Mucosa of descending colon (tissue), 3 donors: ENCODE measurements at regions not wholly inside any gene's neighbourhood (a gene's known extent, or its start where the extent isn't known, plus 50 kb on each side); places are given as distances from the start of the nearest gene placed in this dataset.

Experiments
- ATAC-seq: fragments of 200-7000 bp; cut with Tn5 transposase; one replicate; pipeline ENCODE4 v1.9.1; 2020; ENCODE audit warnings: mild to moderate bottlenecking, moderate library complexity
- DNase-seq, 3 donors: peaks; one replicate each; pipeline ENCODE4 v3.0.0-alpha.2; 2020
- H3K36me3 ChIP-seq: fragments of 200-600 bp; one replicate; pipeline ENCODE4 v1.8.0; 2021; ENCODE audit warnings: low read depth, mild to moderate bottlenecking
- H3K4me1 ChIP-seq: fragments of 200-600 bp; one replicate; pipeline ENCODE4 v1.8.0; 2021; ENCODE audit warnings: low read depth, mild to moderate bottlenecking
- H3K4me3 ChIP-seq: fragments of 200-600 bp; one replicate; pipeline ENCODE4 v1.8.0; 2021; ENCODE audit warnings: mild to moderate bottlenecking
- H3K9me3 ChIP-seq: fragments of 200-600 bp; one replicate; pipeline ENCODE4 v1.8.0; 2021; ENCODE audit warnings: mild to moderate bottlenecking
- intact Hi-C, 2 donors: fragments of 100-400 bp; cut with DNase I in 1 of 2; cut with micrococcal nuclease in 1 of 2; formaldehyde crosslinking; loops; one replicate each; pipeline versions ENCODE4 v1.11.0 to v1.11.1; 2022; cut with DNase I, micrococcal nuclease
- TF ChIP-seq, protein P1 (sequence below): fragments of 200-600 bp; IDR thresholded peaks from one replicate; pipeline ENCODE4 v1.8.0; 2022; ENCODE audit warnings: antibody characterized with exemption, mild to moderate bottlenecking
- donor health status: DM: no; HTN: no; CAD: no; lungs with moderate emphysema.
- donor health status: DM: no; HTN: no; CAD: no.
- donor health status: DM: no; HTN: yes; CAD: no.

DNA sequence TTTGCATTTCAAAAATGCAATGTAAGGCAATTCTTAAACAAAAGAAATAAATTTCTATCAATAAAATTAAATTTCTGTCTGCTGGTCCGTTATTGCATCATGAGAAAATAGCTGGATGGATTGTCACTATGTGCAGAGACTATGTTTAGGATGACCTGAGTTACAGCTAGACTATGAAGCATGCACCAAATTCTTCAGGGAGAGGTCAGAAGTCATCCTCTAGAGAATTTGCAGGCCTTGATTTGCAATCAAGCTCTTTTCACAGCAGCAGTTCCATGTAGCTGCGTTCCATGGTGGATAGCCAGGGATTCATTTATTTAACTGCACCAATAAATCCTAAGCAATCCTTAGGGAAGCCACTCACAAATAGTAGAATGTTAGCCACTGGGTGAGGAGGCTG, 253.7 kb downstream of the MSRB3 start:
- intact Hi-C loops: no loop called here
- TF ChIP-seq, protein P1, sequence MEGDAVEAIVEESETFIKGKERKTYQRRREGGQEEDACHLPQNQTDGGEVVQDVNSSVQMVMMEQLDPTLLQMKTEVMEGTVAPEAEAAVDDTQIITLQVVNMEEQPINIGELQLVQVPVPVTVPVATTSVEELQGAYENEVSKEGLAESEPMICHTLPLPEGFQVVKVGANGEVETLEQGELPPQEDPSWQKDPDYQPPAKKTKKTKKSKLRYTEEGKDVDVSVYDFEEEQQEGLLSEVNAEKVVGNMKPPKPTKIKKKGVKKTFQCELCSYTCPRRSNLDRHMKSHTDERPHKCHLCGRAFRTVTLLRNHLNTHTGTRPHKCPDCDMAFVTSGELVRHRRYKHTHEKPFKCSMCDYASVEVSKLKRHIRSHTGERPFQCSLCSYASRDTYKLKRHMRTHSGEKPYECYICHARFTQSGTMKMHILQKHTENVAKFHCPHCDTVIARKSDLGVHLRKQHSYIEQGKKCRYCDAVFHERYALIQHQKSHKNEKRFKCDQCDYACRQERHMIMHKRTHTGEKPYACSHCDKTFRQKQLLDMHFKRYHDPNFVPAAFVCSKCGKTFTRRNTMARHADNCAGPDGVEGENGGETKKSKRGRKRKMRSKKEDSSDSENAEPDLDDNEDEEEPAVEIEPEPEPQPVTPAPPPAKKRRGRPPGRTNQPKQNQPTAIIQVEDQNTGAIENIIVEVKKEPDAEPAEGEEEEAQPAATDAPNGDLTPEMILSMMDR: no peak
- no peaks in the 10 kb centered on the region for H3K4me1 ChIP-seq
- no peaks in the 10 kb centered on the region for H3K36me3 ChIP-seq
- no peak overlapping the region for H3K4me3 ChIP-seq
- no peak for ATAC-seq
- DNase-seq: no peak
- no peaks in the 10 kb centered on the region for H3K9me3 ChIP-seq

DNA sequence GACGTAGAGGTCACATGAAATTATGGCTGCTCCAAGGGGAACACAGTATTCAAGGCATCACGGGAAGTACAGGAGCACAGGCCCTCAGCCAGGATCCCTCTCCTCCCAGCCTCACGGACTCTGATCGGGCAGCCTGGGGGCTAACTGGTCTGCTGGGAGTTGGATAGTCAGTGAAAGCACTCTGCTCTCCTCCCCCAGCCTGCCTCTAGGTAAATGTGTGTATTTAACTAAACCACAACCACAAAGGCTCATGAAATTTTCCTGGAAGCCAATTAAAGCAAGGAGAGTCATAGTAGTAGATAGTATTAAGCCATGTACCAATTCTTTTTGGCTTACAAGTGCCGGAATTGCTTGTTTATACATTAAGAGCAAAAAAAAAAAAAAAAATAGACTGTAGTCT, 254.3 kb downstream of the MSRB3 start:
- TF ChIP-seq, protein P1: no peak
- no peak for ATAC-seq
- intact Hi-C loops: no loop called here
- H3K36me3 ChIP-seq: no peaks in the 10 kb centered on the region
- H3K4me3 ChIP-seq: no peak overlapping the region
- DNase-seq: no peak
- no peaks in the 10 kb centered on the region for H3K4me1 ChIP-seq
- no peaks in the 10 kb centered on the region for H3K9me3 ChIP-seq

DNA sequence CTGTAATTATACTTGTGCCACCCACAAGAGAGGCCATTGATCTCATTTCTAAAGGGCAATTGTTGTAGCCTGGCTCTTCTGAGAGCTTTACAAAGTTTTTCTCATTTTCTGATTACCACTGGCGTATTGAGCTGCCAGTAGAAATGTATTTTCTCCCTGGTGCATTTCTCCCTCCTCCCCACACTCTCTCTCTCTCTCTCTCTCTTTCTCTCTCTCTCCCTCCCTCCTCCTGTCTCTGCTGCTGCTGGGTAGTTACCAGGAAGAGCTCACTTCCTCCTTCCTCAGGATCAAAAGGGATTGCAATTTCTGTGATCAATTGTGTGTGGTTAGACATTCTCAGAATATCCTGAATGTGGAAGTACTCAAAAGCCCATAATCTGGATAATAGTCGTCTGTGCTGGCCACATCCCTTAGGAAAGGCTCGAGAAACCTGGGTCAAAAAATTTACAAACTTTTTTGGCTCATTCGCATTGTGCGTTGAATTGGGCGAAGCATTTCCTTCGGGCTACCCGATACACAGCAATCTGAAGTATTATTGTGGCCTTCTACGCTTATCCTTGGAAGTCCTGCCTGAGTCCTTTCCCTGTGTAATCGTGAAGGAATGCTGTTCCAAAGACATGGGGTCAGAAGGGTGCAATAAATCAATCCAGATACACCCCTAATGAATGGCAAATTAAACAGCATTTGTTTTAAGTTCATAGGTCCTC, 254.8 kb downstream of the MSRB3 start:
- H3K4me3 ChIP-seq: no peak overlapping the region
- TF ChIP-seq, protein P1: no peak
- intact Hi-C loops: no loop called here
- H3K9me3 ChIP-seq: no peaks in the 10 kb centered on the region
- no peaks in the 10 kb centered on the region for H3K36me3 ChIP-seq
- no peaks in the 10 kb centered on the region for H3K4me1 ChIP-seq
- DNase-seq: no peak
- ATAC-seq: no peak

DNA sequence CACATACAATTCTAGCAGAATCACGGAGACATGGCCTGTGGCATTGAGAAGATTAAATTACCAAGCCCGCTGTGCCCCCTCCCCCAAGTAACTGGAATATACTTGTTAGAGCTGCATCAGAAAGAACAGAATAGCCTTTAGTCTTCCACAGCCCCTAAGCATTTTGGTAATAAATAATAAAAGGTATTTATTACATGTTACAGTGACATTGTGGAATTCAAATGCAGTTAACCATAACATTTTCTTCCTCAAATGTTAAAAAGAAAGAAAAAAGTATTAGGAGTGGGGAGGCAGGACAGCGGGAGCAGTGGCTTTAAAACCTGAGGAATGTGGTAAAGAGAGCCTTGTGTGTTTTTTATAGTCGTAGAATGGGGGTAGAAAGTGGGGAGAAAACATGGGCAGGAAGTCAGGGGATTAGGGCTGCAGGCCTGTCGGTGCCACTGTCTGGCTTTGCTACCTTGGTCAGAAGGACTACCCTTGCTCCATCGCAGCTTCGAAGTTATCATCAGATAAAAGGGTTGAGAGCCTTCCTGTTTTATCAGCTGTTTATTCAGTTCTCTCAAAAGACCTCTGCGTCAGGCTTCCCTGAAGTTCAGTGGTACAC, 255.9 kb downstream of the MSRB3 start:
- no peak for DNase-seq
- TF ChIP-seq, protein P1: no peak
- H3K36me3 ChIP-seq: no peaks in the 10 kb centered on the region
- intact Hi-C loops: no loop called here
- no peak overlapping the region for H3K4me3 ChIP-seq
- peaks cover 4% of the 10 kb centered on the region for H3K9me3 ChIP-seq
- no peak for ATAC-seq
- H3K4me1 ChIP-seq: no peaks in the 10 kb centered on the region

DNA sequence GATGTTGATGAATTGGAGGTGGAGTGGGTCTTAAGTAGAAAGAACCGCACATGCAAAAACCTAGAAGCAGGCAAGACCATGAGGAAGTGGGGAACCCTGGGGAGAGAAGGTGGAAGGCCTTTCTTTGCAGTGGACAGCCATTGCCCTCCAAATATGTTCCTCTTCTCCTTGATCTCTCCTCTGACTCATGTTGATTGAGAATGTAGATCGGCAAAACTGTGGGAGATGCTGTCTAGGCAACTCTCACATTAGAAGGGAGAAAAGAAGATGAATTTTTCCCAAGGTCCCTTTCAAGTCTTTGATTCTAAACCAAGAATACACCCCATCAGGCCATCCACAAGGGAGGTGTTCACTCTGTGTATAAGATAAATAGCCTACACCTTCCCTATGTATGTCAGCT, 257.5 kb downstream of the MSRB3 start:
- peaks cover 20% of the 10 kb centered on the region for H3K9me3 ChIP-seq
- intact Hi-C loops: no loop called here
- DNase-seq (no peak), ATAC-seq (no peak)
- no peaks in the 10 kb centered on the region for H3K36me3 ChIP-seq
- H3K4me3 ChIP-seq: no peak overlapping the region
- TF ChIP-seq, protein P1: no peak
- H3K4me1 ChIP-seq: no peaks in the 10 kb centered on the region
